Stomach smooth muscle (tissue), 2 donors: ENCODE measurements at regions not wholly inside any gene's neighbourhood (a gene's known extent, or its start where the extent isn't known, plus 50 kb on each side); places are given as distances from the start of the nearest gene placed in this dataset.

Experiments
- H3K27ac ChIP-seq: one replicate; pipeline ENCODE4 v1.7.0; 2013; ENCODE audit warnings: mild to moderate bottlenecking, low read length, inconsistent platforms
- H3K27me3 ChIP-seq, 2 donors: one replicate each; pipeline ENCODE4 v1.7.0; 2013; ENCODE audit warnings: low read length in 2 of 2; ENCODE audit not compliant: insufficient read depth in 2 of 2, control insufficient read depth in 1 of 2
- H3K36me3 ChIP-seq, 2 donors: one replicate each; pipeline ENCODE4 v1.7.0; 2013; ENCODE audit warnings: low read length in 2 of 2; ENCODE audit not compliant: control insufficient read depth in 2 of 2, insufficient read depth in 2 of 2
- H3K4me1 ChIP-seq: one replicate; pipeline ENCODE4 v1.7.0; 2013; ENCODE audit warnings: low read length; ENCODE audit not compliant: control insufficient read depth, insufficient read depth
- H3K4me3 ChIP-seq, 2 donors: one replicate each; pipeline ENCODE4 v1.7.0; 2013; ENCODE audit warnings: low read length in 2 of 2
- H3K9ac ChIP-seq, 2 donors: one replicate each; pipeline ENCODE4 v1.7.0; 2013; ENCODE audit warnings: low read length in 2 of 2, mild to moderate bottlenecking in 1 of 2
- H3K9me3 ChIP-seq, 2 donors: one replicate each; pipeline ENCODE4 v1.7.0; 2013; ENCODE audit warnings: low read length in 2 of 2; ENCODE audit not compliant: control insufficient read depth in 2 of 2
- donor health status: healthy.
- donor health status: Pancreatic carcinoma.

DNA sequence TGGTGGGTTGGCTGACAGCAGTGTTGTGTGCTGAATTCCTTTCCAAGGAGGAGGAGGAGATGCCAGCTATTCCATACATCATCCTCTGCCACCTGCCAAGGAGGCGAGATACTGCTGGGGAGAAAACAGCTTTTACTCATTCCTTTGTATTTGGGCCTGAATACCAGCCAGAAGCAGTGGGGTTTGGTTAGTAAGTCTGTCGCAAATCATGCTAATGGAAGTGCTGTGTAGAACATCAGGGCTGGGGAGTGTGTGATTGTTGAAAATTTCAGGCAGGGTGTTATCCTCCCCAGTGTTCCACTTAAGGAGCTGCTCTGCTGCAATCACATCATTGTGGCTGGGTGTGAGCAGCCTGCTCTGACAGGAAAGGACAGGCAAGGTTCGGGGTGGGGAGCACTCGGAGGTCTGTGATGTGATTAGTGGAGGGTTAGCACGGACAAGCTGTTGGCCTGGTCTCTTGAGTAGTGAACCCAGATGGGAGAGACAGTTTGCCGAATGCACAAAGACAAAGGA is 128.2 kb upstream of the DLX2 start:
- H3K9ac ChIP-seq: no peak overlapping the region
- H3K9me3 ChIP-seq: no peaks in the 10 kb centered on the region
- H3K27ac ChIP-seq: no peak overlapping the region
- H3K36me3 ChIP-seq: no peaks in the 10 kb centered on the region
- no peak overlapping the region for H3K4me3 ChIP-seq
- H3K4me1 ChIP-seq: peaks cover 12% of the 10 kb centered on the region
- H3K27me3 ChIP-seq: peaks cover 18 to 25% of the 10 kb centered on the region in 2 donors

DNA sequence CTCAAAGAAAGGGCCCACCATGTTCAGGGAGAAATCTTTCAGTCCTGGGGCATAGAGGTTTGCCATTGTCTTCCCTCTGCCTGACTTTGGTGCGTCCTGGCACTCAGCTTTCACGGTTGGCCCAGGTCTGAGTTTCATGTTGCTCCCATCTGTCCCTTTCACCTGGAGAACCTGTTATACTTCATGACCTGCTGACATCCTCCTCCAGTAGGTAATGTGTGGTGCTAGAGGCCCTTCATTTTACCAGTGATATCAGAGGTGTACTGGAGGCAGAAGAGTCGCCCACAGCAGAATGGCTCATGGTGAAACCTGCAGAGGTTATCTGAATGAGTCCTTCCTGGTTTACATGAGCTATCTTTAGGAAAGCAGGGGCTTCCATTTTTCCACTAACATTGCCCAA is 128.8 kb upstream of the DLX2 start:
- Histone ChIP-seq H3K36me3 (no peaks in the 10 kb centered on the region), H3K27ac (no peak overlapping the region), H3K9ac (no peak overlapping the region), H3K4me1 (peaks cover 12% of the 10 kb centered on the region), H3K27me3 (peaks cover 21 to 28% of the 10 kb centered on the region in 2 donors), H3K4me3 (no peak overlapping the region), H3K9me3 (no peaks in the 10 kb centered on the region)

DNA sequence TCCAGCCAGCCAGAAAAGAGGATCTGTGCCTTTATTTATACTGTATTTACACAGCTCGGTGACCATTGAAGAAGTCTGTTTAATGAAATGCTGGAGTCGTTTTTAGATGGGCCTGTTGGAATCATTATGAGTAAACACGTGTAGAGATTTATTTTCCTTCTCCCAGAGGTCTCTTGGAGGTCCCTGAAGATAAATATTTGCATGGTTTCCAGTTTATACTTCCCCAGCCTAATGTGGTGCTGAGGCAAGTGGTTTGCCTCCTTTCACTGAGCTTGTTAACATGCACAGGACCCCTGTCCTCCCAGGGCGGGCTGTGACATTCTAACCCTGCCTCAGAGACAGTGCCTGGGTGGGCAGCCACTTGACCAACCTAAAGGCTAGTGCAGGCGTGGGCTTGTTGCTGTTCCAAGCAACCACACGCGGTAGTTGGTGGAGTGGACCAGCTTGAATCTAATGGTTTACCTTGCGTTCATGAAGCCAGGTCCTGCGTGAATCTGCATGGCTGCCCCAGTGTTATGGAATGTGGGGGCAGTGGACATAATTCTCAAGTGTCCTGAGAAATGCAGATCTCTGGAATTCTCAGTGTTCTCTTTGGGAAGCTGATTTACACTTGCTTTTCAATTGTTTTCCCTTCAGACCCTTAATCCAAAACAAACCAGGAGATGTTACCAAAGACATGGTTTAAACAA is 130.2 kb upstream of the DLX2 start:
- H3K9ac ChIP-seq: no peak overlapping the region
- H3K4me1 ChIP-seq: peaks cover 12% of the 10 kb centered on the region
- no peak overlapping the region for H3K27ac ChIP-seq
- H3K36me3 ChIP-seq: no peaks in the 10 kb centered on the region
- no peaks in the 10 kb centered on the region for H3K9me3 ChIP-seq
- peaks cover 24 to 28% of the 10 kb centered on the region in 2 donors for H3K27me3 ChIP-seq
- H3K4me3 ChIP-seq: no peak overlapping the region

DNA sequence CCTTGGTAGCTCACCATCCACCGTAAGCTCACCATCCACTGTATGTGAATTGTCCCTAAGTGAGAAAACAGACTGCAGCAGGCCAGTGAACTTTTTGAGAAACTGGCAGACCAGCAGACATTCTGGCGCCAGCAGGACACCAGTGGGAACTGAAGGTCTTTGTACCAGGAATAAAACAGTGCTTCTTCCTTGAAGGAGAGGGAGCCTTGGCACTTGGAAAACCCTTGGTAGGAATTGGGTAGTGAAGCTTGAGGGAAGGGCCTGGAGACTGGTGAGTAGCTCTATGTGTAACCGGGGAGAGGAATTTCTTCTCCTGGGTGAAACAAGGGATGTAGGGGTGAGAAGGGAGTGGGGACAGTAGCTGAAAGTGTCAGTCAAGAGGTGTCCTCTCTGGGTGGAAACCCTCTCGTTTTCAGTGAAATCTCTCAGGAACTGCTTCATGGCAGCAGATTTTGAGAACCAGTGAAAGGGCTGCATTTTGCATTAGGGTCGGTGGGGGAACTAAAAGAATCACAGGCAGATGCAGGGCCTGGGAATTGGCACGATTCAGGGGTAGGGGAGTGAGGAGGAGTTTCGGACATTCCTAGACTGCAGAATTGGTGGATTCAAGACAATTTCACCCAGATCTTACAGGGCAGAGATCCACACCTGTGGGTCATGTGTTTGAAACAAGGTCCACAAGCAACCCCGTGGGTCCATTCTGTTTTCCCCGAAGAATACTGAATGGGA is 131.5 kb upstream of the DLX2 start:
- Histone ChIP-seq H3K9me3 (no peaks in the 10 kb centered on the region), H3K9ac (no peak overlapping the region), H3K4me3 (no peak overlapping the region), H3K4me1 (peaks cover 12% of the 10 kb centered on the region), H3K36me3 (no peaks in the 10 kb centered on the region), H3K27ac (no peak overlapping the region), H3K27me3 (peaks cover 24 to 27% of the 10 kb centered on the region in 2 donors)

DNA sequence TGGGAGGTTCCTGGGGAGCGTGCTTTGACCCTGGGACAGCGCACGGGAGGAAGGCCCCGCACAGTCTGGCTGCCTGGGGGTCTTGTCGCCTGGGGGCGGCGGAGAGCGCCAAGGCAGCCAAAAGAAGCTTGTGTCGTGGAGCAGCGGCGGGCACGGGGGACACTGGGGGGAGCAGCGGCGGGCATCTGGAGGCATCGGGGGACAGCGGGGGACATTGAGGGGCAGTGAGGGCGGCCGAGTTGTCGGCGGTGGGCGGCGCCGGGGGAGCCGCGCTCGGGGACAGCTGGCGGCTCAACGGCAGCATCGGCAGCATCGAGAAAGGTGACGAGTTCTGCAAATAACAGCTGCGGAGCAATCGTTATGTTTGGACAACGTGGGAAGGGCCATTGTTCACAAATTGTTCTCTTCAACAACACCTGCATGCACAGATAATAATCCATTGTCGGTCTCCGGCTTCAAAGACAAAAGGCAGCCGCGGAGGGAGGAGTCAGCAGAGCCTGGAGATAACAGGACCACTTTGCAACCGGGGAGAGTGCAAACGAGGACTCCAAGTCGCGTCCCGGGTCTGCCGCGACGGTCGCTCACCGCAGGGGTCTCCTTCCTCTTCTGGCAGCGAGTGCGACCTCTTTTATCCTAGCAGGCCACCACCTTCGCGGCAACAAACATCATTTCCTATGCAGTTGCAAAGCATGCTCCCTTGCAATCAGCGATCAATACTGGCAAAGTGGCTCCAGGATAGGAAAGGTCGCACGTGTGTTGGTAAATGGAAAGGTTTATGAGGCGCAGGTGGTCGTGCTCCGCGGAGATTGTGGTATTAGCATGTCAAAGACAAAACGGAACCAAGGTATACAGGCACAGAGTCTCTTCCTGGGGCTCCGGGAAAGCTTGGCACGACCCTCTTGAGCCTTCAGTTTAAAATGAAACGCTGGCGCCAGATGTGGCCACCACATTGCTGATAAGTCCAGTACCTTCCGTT is 132.3 kb upstream of the DLX2 start:
- H3K4me3 ChIP-seq: peak overlapping the region; percentile 67 to 72
- peak overlapping the region in 1 of 2 donors; percentile 36 for H3K9ac ChIP-seq
- no peaks in the 10 kb centered on the region for H3K9me3 ChIP-seq
- H3K36me3 ChIP-seq: no peaks in the 10 kb centered on the region
- no peak overlapping the region for H3K27ac ChIP-seq
- H3K27me3 ChIP-seq: peaks cover 24 to 26% of the 10 kb centered on the region in 2 donors
- H3K4me1 ChIP-seq: peaks cover 12% of the 10 kb centered on the region

DNA sequence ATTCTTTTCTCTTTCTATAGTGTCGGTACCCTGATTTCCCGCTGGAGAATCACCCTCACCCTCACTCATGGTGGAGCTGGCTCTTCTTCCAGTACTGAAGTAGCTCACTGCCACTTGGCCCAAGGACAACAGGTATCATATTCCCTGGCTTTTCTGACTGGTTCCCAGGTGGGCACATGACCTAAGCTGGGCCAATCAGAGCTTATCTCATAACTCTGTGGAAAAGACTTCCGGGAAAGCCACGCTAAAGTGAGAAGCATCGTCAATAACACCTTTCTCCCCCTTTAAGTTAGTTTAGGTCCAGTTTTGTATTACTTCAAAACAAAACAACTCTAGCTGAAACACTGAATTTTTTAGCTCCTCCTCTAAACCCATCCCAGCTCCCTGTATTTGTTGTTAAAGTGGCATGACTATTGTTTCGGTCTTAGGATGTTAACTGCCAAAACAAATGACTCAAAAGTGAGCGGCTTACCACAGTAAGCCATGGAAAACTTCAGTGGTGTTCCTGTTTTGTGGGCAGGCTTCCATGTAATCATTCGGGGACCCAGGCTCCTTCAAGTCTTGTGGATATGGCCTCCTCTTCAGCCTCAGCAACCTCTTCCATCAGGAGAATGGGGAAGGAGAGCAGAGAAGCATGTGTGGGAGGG is 137.4 kb upstream of the DLX2 start:
- no peak overlapping the region for H3K4me3 ChIP-seq
- no peaks in the 10 kb centered on the region for H3K9me3 ChIP-seq
- H3K36me3 ChIP-seq: no peaks in the 10 kb centered on the region
- no peak overlapping the region for H3K9ac ChIP-seq
- peaks cover 12 to 13% of the 10 kb centered on the region in 2 donors for H3K27me3 ChIP-seq
- no peak overlapping the region for H3K27ac ChIP-seq
- H3K4me1 ChIP-seq: peaks cover 5% of the 10 kb centered on the region

DNA sequence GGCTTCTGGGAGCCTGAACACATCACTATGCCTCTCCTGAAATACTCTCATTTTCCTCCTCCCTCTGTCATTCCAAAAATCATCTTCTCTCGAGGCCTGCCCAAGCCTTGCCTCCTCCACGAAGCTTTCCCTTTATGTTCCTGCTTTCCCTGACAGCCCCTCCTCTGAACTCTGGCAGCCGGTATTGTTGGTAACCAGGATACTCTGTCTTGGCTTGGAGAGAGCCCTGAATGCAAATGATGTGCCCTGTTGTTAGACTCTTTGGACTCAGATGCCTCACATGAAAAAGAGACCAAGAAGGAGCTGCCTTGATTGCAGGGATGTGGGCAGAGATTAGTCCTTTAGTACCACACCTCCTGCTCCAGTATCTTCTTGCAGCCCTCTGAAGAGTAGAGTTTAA is 138.5 kb upstream of the DLX2 start:
- Histone ChIP-seq H3K4me1 (no peaks in the 10 kb centered on the region), H3K9ac (no peak overlapping the region), H3K27ac (no peak overlapping the region), H3K9me3 (no peaks in the 10 kb centered on the region), H3K4me3 (no peak overlapping the region), H3K27me3 (peaks cover under 1 to 3% of the 10 kb centered on the region in 2 donors), H3K36me3 (no peaks in the 10 kb centered on the region)

DNA sequence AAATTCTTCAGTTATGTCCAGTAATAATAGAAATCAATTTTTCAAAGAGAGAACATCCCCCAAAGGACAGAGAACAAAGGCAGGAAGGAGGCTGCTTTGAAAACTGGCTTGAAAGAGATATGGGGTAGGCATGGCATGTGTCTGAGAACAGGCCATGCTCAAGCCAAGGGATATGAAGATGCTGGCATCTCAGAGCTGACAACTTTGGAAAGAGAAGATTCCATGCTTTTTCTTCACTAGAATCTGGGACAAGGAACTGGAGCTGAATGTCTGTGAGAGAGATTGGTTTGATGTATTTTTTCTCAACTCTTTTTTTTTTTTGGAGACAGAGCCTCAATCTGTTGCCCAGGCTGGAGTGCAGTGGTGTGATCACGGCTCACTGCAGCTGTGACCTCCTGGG is 139.8 kb upstream of the DLX2 start:
- Histone ChIP-seq H3K27ac (no peak overlapping the region), H3K27me3 (no peaks in the 10 kb centered on the region), H3K36me3 (no peaks in the 10 kb centered on the region), H3K9ac (no peak overlapping the region), H3K9me3 (no peaks in the 10 kb centered on the region), H3K4me1 (no peaks in the 10 kb centered on the region), H3K4me3 (no peak overlapping the region)

DNA sequence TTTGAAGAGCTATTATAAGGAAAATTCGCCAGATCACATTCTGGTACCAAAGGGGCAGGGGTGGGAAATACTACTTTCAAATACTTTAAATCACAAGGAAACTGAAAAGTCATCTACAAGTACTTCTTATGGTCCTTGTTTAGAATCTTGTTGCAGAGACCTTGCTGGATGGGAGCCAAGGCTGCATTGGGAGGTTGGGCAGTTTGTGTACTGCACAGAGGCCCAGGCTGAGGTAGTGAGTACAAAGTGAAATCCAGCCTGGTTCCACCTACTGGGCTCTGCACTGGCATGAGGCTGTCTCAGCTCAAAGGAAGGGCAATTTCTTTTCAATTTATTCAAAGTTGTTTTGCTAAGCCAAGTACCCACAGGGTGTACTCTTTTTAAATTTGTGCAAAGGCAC is 140.3 kb upstream of the DLX2 start:
- Histone ChIP-seq H3K9ac (no peak overlapping the region), H3K4me3 (no peak overlapping the region), H3K4me1 (no peaks in the 10 kb centered on the region), H3K9me3 (no peaks in the 10 kb centered on the region), H3K27ac (no peak overlapping the region), H3K36me3 (no peaks in the 10 kb centered on the region), H3K27me3 (no peaks in the 10 kb centered on the region)
